ENCODE measurements at regions not wholly inside any gene's neighbourhood (a gene's known extent, or its start where the extent isn't known, plus 50 kb on each side); places are given as distances from the start of the nearest gene placed in this dataset.

DNA sequence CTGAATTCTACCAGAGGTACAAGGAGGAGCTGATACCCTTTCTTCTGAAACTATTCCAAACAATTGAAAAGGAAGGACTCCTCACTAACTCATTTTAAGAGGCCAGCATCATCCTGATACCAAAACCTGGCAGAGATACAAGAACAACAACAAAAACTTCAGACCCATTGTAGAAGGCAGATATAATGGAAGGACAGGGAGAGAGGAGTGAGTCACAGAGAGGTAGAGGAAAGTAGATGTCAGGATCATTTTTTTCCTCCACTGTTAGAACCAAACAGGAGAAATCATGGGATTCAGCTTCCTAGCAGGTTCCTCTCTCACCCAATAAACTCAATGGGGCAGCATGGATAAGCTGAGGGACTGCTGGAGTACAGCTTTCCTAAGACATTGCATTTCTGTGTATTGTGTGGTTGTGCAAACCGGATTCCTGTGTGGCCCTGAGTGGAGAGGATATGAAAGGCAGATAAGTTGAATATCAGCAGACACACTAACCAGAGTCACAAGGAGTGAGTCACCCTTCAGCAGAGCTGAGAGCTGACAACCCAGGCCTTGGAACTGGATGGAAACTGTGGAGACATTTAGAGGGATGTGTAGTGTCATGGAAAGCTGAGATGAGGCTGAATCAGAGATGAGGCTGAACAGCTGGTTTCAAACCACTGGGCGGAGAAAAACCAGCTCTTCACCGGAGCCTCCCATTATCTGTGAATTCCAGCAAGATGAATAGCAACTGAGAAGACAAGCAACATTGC, 60.9 kb upstream of the MMADHC start:
- DNase-seq (ENCODE audit: low spot score), result no peak

DNA sequence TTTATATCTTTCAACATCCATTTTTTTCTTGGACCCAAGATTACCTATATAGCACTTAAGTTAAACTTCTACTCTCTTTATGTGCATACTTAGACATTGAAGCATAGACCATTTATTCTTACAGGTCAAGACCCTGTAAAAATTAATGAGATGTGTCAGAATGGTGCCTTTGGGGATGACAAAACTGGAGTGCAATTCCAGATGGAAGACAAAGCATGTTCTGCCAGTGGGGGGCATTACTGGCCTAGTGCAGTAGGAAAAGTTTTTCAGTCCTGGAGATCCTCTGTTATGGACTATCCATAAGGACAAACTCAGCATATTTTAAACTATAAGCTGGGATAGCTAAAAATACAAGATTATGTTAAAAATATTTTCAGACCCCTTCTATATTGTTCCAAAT, 57.8 kb upstream of the MMADHC start:
- DNase-seq (ENCODE audit: low spot score), result no peak
